ENCODE measurements at regions not wholly inside any gene's neighbourhood (a gene's known extent, or its start where the extent isn't known, plus 50 kb on each side); places are given as distances from the start of the nearest gene placed in this dataset.

DNA sequence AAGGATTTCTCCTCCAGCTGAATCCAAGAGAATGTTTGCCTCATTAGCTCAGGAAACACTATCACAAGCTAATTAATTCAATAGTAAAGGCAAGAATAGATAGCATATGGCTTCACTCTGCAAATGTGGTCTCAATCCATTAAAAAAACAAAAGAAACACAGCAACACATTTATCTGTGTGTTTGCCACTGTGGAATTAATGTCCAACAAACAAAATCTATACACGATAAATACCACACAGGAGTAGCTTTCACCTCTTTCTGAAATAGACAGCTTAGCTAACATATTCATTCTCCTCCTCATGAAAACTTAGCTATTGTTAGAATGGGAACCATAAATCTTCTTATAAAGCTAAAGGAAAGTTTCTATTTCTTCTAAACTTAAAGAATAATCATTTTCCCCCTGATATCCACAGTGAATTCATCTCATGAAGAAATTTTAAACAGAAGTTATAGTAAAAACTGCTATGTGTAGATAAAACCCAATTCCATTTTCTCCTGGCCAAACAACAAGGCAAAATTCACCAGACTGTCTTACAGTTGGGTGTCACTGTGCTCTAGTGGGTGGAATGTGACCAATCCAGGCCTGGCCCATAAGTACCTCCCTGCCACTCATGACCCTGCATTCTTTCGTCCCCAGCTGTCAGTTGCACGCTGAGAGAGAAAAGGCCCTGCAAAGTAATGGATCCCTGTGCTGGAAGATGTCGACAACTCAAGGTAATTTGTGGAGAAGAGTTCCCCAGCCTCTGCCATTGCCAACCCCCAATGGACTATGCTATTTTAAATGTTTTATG, 92.9 kb upstream of the NRSN1 start:
- TF ChIP-seq CTCF (IDR thresholded peaks at IDR 0.05; ENCODE audit: low read depth, low read length) = no peak
- no peak for TF ChIP-seq EZH2phosphoT487 (IDR thresholded peaks at IDR 0.05; ENCODE audit: low read depth)

Data from OCI-LY3 (cell line).